ENCODE measurements at regions not wholly inside any gene's neighbourhood (a gene's known extent, or its start where the extent isn't known, plus 50 kb on each side); places are given as distances from the start of the nearest gene placed in this dataset.

DNA sequence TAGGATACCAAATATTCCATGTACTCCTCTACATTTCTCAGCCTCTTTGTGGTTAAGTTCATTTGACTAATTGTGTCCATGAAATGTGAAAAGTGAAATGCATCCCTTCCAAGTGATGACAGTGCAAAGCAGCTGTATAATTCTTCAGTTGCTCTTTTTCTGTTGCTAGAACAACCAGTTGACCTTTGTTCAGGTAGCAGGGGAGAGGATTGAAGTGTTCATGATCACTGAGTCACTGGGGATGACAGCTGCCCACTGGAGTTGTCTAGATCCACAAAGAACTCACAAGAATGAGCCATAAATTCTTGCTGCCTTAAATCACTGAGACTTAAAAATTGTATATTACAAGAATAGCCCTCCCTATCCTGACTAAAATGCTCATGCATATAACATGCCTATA, 254.6 kb downstream of the EPHA7 start:
- no peak overlapping the region; a peak in 1 of 7 replicates for H3K27ac Mint-ChIP-seq
- H3K4me1 ChIP-seq (ENCODE audit: insufficient read depth, low read length) = no peaks in the 10 kb centered on the region
- DNase-seq = no peak

More for the DNA sequence above, 254.6 kb downstream of the EPHA7 start:
- H2BK15ac ChIP-seq (ENCODE audit: low read depth, low read length) = no peak overlapping the region
- no peak overlapping the region for H4K91ac ChIP-seq (ENCODE audit: insufficient read length, low read depth, low read length)
- H4K20me1 ChIP-seq (ENCODE audit: control insufficient read depth, insufficient read depth, insufficient read length) = no peaks in the 10 kb centered on the region
- H3K23ac ChIP-seq (ENCODE audit: insufficient read length, low read depth, low read length) = no peak overlapping the region
- no peak overlapping the region for H4K5ac ChIP-seq (ENCODE audit: insufficient read length, low read depth, low read length)
- no peaks in the 10 kb centered on the region for H3K9me3 ChIP-seq (ENCODE audit: control insufficient read depth, low read depth, low read length)
- H2AFZ ChIP-seq (ENCODE audit: low read length) = no peak overlapping the region
- no peak overlapping the region for H3T11ph ChIP-seq (ENCODE audit: low read length)
- H2BK120ac ChIP-seq (ENCODE audit: low read depth, low read length, poor library complexity, severe bottlenecking) = no peak overlapping the region
- H3K23me2 ChIP-seq (ENCODE audit: insufficient read length, low read depth, low read length, poor library complexity, severe bottlenecking) = no peaks in the 10 kb centered on the region
- H2AK5ac ChIP-seq (ENCODE audit: insufficient read length, low read length) = no peak overlapping the region
- no peak overlapping the region for H2BK5ac ChIP-seq (ENCODE audit: insufficient read length, low read length)
- H2BK12ac ChIP-seq (ENCODE audit: insufficient read length, low read depth, low read length) = no peak overlapping the region
- no peak overlapping the region for H3K18ac ChIP-seq (ENCODE audit: insufficient read length, low read depth, low read length)
- no peak overlapping the region for H3K9ac ChIP-seq (ENCODE audit: extremely low read depth, insufficient read length, low read length)
- Mint-ChIP-seq H3K27me3 (ENCODE audit: low read depth) (no peaks in the 10 kb centered on the region), H3K36me3 (ENCODE audit: insufficient read depth in 1 of 3, low read depth in 3 of 3) (no peaks in the 10 kb centered on the region), H3K4me3 (no peak overlapping the region), H3K4me1 (peaks cover 0 to 12% of the 10 kb centered on the region in 2 experiments; a peak in 2 of 4 replicates), H3K9me3 (peaks cover 0 to 4% of the 10 kb centered on the region in 2 experiments; a peak in 2 of 5 replicates)
- no peak overlapping the region for H3K4me2 ChIP-seq (ENCODE audit: insufficient read depth, insufficient read length, low read length)
- H3K4ac ChIP-seq (ENCODE audit: low read depth, low read length) = no peak overlapping the region
- H3K14ac ChIP-seq (ENCODE audit: insufficient read depth, low read length) = no peak overlapping the region
- H3K79me1 ChIP-seq (ENCODE audit: insufficient read depth, low read depth, low read length, poor library complexity, severe bottlenecking) = no peaks in the 10 kb centered on the region
- H3K56ac ChIP-seq (ENCODE audit: insufficient read length, low read depth, low read length) = no peak overlapping the region
- H3K79me2 ChIP-seq (ENCODE audit: insufficient read depth, low read length) = no peaks in the 10 kb centered on the region
- TF ChIP-seq, protein P1, sequence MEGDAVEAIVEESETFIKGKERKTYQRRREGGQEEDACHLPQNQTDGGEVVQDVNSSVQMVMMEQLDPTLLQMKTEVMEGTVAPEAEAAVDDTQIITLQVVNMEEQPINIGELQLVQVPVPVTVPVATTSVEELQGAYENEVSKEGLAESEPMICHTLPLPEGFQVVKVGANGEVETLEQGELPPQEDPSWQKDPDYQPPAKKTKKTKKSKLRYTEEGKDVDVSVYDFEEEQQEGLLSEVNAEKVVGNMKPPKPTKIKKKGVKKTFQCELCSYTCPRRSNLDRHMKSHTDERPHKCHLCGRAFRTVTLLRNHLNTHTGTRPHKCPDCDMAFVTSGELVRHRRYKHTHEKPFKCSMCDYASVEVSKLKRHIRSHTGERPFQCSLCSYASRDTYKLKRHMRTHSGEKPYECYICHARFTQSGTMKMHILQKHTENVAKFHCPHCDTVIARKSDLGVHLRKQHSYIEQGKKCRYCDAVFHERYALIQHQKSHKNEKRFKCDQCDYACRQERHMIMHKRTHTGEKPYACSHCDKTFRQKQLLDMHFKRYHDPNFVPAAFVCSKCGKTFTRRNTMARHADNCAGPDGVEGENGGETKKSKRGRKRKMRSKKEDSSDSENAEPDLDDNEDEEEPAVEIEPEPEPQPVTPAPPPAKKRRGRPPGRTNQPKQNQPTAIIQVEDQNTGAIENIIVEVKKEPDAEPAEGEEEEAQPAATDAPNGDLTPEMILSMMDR (conservative IDR thresholded peaks at IDR 0.05) = no peak
- no peak overlapping the region for H2BK20ac ChIP-seq (ENCODE audit: low read depth, low read length, poor library complexity, severe bottlenecking)
- H4K8ac ChIP-seq (replicated peaks; ENCODE audit: insufficient read length, low read depth, low read length) = no peak overlapping the region
- no peaks in the 10 kb centered on the region for H3K27me3 ChIP-seq (ENCODE audit: insufficient read depth, low read length)
- no peak overlapping the region for H3K27ac ChIP-seq (ENCODE audit: insufficient read length, low read depth, low read length)

All from H9 (cell line).